Right kidney (tissue), 1 donor: ENCODE measurements at regions not wholly inside any gene's neighbourhood (a gene's known extent, or its start where the extent isn't known, plus 50 kb on each side); places are given as distances from the start of the nearest gene placed in this dataset.
"Not testable (repeated sequence)": the region's sequence is repeated elsewhere in the genome, so short reads cannot be mapped to it uniquely, and the experiment has no call there.

Experiments used
- DNase-seq: peaks from one replicate; pipeline ENCODE4 v3.0.0-alpha.2; 2016

DNA sequence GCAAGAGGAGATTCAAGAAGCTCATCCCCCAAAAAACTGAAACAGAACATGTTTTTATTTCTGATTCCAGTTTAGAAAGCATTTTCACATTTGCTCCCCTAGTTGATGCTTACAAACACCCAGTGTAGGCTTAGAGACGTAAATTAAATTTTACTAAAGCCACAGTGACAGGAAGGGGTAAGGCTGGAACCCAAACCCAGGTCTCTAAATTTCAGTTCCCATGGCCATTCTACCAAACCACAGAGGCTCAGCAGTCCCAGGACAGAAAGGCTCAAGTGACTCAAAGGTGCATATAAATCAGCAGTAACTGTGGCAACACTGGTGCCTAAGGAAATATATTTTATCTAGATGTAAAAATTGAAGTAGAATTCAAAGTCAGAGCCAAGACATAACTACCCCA lies 128.7 kb downstream of the CEP120 start:
- no peak for DNase-seq

DNA sequence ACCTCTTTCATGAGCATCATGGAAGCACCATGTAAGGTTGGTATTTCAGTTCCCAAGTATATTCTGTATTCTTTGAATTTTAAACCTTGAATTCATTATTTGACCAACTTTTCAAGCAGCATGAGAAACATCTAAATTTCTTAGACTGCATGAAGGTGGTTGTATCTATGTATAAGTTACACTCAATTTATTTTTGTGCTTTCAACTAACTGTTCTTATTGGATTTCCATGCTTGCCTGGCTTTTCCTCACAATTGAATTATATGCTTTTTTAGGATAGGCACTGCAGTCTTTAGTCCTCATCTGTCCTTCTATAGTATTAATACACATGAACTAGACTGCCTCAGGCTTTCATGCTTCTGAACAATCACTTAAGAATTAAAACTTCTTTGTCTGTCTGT lies 134.0 kb downstream of the CEP120 start:
- DNase-seq = no peak

DNA sequence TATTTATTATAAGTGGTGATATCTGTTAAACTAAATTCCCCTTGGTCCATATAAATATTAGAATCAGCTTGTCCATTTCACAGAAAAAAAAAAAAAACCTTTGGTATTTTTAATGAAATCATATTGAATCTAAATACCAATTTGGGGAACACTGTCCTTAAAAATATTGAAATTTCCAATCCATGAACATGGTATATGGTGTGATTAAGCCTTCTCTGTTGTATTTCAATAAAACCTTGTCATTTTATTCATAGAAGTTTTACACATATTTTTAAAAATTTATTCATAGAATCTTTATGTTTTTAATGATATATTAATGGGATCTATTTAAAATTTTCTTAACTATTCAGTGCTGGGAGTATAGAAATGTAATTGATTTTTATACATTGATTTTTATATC lies 135.3 kb downstream of the CEP120 start:
- DNase-seq = no peak

DNA sequence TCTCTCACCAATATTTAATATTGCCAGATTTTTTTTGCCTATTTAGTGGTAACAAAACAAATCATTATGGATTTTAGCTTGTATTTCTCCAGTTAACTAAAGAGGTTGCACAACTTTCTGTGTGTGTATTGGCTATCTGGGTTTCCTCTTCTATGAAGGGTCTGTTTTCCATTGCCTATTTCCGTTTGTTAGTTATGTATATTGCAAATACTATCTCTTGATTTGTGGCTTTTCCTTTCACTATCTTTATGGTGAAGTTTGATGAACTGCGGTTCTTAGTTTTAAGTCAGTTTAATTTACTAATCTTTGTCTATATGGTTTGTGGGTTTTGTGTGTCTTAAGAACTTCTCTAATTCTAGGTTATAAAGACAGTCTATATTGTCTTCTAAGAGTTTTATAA lies 136.3 kb downstream of the CEP120 start:
- DNase-seq = no peak

DNA sequence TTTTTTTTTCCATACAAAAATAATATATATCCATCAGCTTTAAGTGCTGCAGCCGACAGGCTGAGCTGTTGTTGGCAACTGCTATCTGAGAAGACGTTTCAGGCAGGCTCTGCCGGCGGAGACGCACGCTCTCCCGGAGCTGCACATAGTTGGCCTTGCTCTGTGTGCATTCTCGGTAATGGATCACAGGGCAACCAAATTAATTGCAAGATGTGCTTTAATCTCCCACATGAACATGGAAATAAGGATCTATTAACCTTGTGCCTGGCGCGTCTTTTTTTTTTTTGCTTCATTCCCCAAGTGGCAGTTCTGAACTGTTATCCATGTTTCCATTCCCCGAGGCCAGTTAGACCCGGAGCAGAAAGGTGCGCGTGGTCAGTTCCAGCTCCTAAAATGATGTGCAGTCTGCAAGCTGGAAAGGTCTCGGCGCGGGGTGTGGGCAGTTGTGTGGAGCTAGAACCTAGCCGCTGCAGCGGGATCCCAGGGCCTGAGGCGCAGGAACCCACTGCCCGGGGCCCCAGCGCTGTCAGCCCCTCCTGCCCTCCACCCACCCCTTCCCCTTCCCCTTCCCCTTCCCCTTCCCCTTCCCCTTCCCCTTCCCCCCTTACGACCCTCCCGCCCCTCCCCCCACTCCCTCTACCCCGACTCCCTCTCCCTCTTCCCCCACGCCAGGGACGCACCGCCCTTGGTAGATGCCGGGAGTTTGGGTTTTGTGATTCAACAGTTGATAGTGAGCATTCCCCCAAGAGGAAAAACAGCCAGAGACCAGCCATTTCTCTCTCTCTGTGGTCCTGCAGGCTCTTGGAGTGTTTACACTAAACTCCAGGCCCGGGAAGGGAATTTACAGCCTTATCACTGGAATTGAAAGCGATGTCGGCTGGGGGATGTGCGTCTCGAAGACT lies 137.8 kb downstream of the CEP120 start:
- peak; percentile 50 for DNase-seq

DNA sequence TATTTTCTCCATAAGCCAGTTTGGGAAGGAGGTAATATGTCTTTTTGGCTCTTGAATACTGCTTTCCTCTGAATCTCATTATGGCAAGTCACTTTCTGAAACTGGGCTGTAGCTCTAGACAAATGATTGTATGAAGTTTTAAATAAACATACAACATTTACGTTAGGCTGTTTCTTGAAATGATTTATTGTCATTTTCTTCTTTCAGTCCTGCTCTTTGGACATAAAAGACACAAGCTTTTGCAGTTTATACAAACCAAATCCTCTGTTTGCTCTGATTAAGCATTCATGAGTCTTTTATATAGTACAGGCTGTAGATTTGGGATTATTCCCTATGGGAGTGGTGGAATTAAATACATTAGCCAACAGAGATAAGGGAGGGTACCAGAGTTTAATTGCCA lies 139.7 kb downstream of the CEP120 start:
- DNase-seq = no peak

DNA sequence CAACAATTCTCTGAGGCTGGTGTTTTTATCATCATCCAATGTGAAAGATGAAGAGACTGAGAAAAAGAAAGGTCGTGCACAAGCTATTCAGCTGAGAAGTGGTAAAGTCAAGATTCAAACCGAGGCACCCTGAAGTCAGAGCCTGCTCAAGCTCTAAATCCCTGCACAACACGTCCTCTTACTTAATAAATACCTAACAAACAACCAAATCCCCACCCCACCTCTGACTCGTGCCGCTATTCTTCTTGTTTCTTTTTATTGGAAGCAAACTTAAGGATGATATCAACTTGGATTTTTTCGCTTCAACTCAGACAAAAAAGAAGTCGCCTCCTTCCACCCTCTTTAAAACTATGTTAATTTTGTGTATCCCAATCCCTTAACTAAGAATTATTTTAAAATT lies 140.2 kb downstream of the CEP120 start:
- no peak for DNase-seq

DNA sequence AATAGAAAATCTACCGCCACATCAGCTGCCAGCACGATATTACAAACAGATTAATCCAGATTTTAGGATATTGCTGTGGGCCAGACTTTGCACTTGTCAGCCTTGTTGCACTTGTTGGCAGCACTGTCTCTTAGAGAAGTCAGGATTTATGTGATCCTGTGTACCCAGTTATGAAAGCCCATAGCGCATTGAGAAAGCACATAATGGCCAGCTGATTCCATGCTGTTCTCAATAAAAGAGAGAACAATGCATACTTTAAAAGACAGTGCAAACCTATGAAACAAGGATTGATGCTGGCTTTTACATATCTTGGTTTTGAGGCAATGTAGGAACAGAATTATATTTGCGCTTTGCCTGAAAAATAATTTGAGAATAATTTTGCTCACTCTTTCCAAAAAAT lies 140.8 kb downstream of the CEP120 start:
- no peak for DNase-seq

DNA sequence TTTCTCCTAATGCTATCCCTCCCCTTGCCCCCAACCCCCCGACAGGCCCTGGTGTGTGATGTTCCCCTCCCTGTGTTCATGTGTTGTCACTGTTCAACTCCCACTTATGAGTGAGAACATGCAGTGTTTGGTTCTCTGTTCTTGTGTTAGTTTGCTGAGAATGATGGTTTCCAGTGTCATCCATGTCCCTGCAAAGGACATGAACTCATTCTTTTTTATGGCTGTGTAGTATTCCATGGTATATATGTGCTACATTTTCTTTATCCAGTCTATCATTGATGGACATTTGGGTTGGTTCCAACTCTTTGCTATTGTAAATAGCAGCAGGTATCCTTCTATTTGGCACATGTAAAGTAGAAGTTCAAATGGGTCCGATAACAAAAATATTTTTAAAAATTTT lies 142.3 kb downstream of the CEP120 start:
- DNase-seq = not testable (repeated sequence)

DNA sequence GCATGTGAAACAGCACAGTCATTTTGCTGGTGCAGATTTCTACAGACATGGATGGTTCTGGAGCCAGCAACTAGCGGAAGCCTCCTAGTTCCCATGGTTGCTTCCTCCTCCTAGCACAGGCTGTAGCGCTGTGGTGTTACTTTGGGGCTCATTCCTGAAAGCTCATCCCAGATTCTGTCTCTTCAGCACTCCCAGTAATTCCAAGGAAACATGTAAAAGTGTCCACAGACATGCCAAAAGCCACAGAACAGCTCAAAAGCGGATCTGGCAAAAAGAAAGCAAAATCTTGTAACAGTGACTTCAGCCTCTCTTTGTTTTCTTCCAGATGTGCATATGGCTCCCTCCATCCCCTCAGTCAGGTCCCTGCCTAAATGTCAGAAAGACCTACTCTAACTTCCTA lies 144.1 kb downstream of the CEP120 start:
- no peak for DNase-seq

DNA sequence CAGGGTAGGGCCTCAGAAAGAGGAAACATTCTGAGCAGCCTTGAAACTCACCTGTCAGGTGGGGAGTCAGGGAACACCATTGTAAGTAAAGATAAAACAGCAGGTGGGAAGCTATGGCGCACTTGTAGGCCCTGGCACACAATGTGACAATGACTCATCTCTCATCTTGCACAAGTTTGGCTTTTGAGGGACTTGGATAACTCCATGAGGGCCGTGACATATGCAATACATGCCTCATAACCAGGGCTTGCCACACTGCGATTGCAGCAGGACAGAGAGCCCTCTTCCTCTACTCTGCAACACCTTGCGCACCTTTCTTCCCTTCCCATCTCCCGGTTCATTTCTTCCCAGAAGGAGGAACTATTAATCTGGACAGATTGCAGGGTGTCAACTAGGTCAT lies 144.9 kb downstream of the CEP120 start:
- no peak for DNase-seq

DNA sequence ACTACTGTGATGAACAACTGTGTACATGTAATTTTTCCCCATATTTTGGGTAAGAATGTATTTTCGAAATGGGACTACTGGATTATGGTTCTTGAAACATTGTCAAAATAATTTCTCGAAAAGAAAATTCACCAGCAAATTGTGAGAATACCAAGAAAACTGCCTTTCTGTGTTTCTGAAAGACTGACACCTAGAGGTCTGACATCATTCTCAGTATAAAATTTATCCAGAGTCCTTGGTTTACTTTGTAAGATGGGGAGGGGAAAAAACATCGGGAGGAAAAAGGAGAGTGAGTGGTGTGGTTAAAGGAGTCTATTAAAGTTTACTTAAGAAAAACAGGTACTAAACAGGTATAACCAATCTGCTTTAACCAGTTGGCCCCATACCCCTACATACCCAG lies 149.2 kb downstream of the CEP120 start:
- no peak for DNase-seq

DNA sequence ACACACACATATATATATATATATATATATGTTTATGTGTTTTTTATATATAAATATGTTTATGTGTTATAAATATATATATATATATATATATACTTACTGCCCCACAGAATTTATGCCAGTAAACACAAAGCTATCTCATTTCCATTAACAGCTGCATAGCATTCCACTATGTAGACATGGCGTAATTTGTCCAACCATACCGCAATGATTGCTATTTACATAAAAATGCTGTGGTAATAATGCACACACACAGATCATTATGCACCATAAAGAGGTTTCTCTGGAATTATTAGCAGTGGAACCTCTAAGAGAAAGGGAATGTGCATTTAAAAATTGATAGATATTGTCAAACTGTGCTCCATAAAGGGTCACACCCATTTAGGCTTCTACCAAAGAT lies 150.1 kb downstream of the CEP120 start:
- DNase-seq = no peak

DNA sequence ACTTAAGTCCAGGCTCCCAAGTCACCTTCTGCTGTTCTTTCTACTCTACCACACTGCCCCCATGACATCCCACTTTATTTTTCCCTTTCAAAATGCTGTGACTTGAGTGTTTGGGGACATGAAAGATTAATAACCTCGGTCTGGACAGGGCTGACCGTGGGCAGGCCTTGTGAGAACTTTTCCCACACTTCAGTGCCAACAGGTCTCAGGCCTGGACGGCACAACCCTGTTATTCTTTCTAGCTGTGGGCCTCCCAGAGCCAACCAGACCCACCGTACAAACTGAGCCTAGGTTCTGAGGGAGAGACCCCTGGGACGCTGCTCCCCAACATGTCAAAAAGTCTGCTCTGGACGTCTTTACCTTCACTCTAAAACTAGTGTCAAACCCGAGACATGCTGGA lies 153.4 kb downstream of the CEP120 start:
- DNase-seq = peak; percentile 8

DNA sequence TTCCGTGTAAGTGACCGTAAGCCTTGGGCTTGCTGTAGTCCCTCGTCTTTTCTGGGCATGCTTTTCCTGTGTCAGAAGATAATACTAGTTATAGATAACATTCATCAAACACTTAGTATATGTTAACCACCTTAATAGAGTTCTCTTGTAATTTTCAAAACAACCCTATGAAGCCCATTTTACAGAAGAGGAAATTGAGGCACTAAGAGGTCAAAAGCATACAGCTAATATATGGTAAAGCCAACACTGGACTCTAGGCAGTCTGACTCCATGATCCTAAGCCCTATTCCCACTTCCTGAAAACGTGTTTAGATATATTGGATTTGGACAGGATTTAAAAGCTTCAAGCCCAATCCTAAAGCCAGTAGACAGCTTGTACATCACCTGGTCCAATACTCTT lies 153.8 kb downstream of the CEP120 start:
- DNase-seq = no peak

DNA sequence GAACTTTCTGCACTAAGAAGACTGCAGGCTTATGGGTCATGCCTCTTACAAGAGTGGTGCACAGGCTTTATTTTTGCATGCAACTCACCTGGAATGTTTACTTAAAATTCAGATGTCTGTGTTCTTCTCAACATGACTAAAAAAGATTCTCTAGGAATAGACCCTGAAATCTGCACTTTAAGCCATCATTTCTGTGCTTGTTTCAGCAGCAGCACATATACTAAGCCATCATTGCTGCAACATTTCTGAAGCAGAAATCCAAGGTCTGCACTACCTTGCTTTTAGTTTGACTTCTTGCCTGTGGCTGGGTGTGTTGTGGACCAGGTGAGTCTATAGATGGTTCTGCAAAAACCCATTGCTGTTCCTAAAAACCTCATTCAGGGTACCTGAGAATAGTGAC lies 156.8 kb downstream of the CEP120 start:
- DNase-seq = no peak

DNA sequence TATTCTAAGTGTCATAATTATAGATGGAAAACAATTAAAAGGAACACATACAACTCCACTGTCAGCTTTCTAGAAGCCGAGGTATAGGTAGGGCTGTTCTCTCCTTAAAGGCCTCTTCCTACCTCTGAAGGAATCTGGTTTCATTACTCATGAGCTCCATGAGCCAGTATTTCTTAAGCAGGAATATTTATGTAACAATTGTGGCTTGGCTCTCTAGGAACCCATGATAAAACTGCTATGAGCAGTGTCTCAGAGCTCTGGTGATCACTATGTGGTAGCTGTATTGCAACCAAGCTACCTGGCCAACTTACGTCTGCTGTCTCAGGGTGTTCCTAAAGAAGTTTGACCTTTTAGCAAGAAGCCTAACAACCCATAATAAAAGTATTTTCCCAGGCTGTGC lies 157.7 kb downstream of the CEP120 start:
- DNase-seq = no peak

DNA sequence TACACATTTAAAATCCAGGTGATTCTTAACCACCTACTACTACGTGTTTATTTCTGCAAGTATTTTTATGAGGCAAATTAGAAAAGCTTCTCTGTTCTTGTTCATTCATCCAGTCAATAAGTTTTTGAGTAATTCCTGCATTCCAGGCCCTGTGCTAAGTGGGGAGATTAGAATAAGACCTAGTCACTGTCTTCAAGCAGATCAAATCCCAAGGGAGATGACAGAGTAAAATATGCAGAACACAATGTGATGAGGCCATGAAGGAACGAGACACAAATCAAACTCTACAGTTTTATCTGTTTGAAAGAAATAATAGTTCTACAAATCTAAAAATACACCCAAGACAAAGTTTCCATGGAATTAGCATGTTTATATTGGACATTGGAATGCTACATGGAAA lies 158.8 kb downstream of the CEP120 start:
- no peak for DNase-seq

DNA sequence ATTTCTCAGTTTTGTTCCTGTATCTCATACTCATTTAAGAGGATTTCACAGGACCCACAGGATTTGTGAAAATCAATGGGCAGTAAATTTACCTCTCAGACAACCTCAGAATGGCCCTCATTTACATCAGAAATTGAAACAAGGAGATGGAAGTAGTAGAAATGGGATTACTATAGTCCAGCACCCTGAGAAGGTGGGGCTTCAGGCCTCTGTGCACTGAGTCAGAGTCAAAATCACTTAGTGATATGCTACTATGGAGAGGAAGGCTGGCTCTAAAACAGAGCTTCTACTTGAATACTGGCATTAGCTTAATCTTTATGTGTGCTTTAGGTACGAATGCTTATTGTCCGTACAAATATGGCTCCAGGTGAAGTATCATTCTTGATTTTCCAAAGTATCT lies 159.3 kb downstream of the CEP120 start:
- DNase-seq = no peak

DNA sequence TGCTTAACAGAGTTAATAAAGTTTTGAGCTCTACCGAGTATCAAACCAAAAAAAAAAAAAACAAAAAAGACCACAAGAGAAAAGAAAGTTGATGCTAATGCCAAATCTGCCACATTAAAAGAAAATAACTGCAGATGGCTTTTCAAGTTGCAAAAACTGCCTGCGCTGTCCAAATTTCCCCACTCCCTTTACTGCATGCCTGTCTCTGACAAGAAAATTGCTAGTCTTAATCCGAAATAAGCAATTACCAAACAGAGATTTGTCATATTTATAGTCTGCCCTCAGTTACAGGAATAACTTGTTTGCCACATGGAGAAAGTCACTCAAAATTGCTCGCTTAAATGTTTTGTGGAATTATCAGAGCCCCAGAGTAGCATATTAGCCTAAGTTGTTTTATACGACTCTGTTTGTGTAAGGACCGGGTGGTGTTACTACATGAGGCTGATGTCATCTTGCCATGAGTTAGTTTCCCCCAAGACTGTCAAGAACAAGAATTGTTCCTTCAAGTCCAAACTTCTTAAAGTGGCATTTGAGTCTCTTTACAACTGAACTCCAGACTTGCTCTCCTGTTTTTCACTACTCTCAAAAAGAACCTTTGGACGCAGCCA lies 160.9 kb downstream of the CEP120 start:
- DNase-seq = no peak

DNA sequence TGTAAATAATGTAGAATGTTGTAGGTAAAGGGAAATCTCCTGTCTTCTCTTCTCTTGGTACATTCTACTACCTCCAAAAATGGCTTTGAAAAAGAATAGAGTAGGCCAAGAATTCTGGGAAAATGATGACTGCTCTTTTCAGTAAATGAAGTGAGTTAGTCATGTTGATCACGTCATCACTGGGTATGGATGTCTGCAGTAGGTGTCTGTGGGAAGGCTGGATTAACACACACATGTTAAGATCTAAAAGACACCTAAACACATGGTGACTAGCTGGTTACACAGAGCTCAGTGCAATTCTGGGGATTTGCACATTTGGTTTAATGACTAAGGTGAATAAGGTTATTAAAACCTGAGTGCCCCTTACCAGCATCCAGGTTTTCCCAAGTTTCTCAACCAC lies 161.5 kb downstream of the CEP120 start:
- DNase-seq = no peak

DNA sequence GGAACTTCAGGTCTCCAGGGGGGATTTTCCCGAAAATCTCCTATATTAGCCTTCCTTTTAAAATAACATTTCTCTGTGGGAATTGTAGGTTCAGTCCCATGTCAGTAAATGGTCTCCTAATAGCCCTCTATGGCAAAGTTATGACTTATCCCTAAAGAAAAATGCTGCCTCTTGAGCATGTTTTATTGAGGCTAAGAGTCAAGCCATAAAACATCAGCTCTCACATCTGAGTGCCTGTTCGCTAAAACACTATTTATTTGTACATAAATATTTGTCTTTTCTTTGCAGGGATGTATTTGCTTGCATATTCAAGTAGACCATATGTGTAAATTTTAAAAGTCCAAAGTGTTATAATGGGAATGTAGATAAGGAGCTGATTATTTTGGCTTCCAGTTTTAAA lies 160.4 kb downstream of the PRDM6 start:
- DNase-seq = no peak

DNA sequence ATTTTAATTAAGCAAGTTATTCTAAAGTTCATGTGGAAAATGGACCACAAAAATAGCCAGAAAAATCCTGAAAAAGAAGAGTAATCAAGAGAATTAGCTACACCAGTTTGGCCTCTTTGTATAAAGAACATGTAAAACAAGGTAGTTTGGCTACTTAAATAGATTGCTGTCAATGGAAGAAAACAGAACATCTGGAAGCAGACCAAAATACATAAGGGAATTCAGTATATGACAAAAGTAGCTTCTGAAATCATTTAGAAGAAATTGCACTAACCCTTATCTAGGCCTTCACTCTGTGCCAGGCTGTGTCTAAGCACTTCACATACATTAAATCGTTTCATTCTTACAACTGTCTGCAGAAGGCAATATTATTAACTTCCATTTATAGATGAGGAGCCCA lies 156.6 kb downstream of the PRDM6 start:
- DNase-seq = no peak

DNA sequence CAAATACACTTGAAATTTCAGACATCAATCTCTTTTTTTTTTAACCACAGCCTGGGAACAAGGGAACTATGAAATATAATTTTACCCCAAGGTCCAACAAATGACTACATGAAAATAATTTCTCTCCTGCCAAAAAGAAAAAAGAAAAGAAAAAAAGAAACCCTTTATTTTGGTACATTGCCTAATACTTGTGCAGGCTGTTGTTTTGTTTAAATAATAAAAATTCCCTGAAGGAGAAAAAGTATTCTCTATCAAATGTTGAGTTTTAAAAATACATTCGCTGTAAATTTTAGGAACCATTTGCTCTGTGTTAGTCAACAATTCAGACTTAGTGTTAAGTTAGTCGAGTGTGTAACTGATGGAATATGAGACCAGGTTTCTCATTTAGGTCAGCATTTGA lies 155.4 kb downstream of the PRDM6 start:
- DNase-seq = no peak
